B cell (primary cell): ENCODE measurements at regions not wholly inside any gene's neighbourhood (a gene's known extent, or its start where the extent isn't known, plus 50 kb on each side); places are given as distances from the start of the nearest gene placed in this dataset.

ENCODE experiments used
- ATAC-seq: fragments of 200-7000 bp; cut with Tn5 transposase; one replicate; pipeline ENCODE4 v1.10.0; 2021; ENCODE audit warnings: low read depth, mild to moderate bottlenecking, moderate number of reproducible peaks, moderate library complexity
- CTCF ChIA-PET: fragments of 350-600 bp; sonication (Branson Sonifier 250); formaldehyde crosslinking; loops from one replicate; lab custom pipeline; 2021; ENCODE audit warnings: antibody characterized with exemption, inconsistent platforms; lab: Charles Lee
- POLR2A ChIA-PET: fragments of 350-600 bp; sonication (Branson Sonifier 250); formaldehyde crosslinking; loops from one replicate; lab custom pipeline; 2021; ENCODE audit warnings: antibody characterized with exemption; lab: Charles Lee
- DNase-seq: peaks from one replicate; pipeline ENCODE4 v3.0.0; 2013
- H2AFZ ChIP-seq: 2 replicates; pipeline ENCODE4 v1.6.1; 2012; ENCODE audit warnings: mild to moderate bottlenecking, low read depth, low read length; ENCODE audit not compliant: insufficient read depth, poor library complexity, severe bottlenecking
- H3K27ac ChIP-seq, 2 donors: 1 replicate in 1 of 2; 2 replicates in 1 of 2; pipeline ENCODE4 v1.5.1; 2012 to 2013; ENCODE audit warnings: low read length in 2 of 2, mild to moderate bottlenecking in 2 of 2, moderate library complexity in 1 of 2
- H3K27me3 ChIP-seq, 4 experiments: fragments of 200-600 bp in 1 of 4; sonication (generic) in 1 of 4; replicated peaks in 1 of 4; 1 replicate in 2 of 4; 2 replicates in 2 of 4; pipeline versions ENCODE4 v1.6.1 to v1.7.0; 2013 to 2016; ENCODE audit warnings: low read length in 3 of 4, mild to moderate bottlenecking in 2 of 4, mixed read lengths in 1 of 4, moderate library complexity in 1 of 4; ENCODE audit not compliant: insufficient read depth in 4 of 4, control insufficient read depth in 3 of 4; ENCODE audit errors: control extremely low read depth in 1 of 4
- H3K36me3 ChIP-seq, 2 experiments: replicated peaks in 1 of 2; 1 replicate in 1 of 2; 2 replicates in 1 of 2; pipeline versions ENCODE4 v1.6.1 to v1.7.1; 2013; ENCODE audit warnings: low read length in 1 of 2; ENCODE audit not compliant: insufficient read depth in 2 of 2, control insufficient read depth in 1 of 2; ENCODE audit errors: control extremely low read depth in 1 of 2, extremely low read depth in 1 of 2
- H3K4me1 ChIP-seq, 2 donors: fragments of 200-600 bp in 1 of 2; sonication (generic) in 1 of 2; 1 replicate in 1 of 2; 2 replicates in 1 of 2; pipeline versions ENCODE4 v1.5.1 to v1.6.1; 2013 to 2017; ENCODE audit warnings: low read length in 2 of 2; ENCODE audit not compliant: control insufficient read depth in 2 of 2, insufficient read depth in 2 of 2
- H3K4me2 ChIP-seq: replicated peaks from 2 replicates; pipeline ENCODE3; 2012; ENCODE audit warnings: mild to moderate bottlenecking, low read depth, low read length; ENCODE audit not compliant: poor library complexity, severe bottlenecking
- H3K4me3 ChIP-seq, 5 experiments: fragments of 200-600 bp in 1 of 5; sonication (generic) in 1 of 5; 1 replicate in 3 of 5; 2 replicates in 2 of 5; pipeline versions ENCODE4 v1.5.1 to v1.7.0; 2011 to 2016; ENCODE audit warnings: low read length in 4 of 5, mild to moderate bottlenecking in 4 of 5, low read depth in 2 of 5, control low read depth in 1 of 5, moderate library complexity in 1 of 5; ENCODE audit not compliant: insufficient read depth in 1 of 5; ENCODE audit errors: control extremely low read depth in 1 of 5, extremely low read depth in 1 of 5
- H3K79me2 ChIP-seq: fragments of 200-600 bp; sonication (generic); one replicate; pipeline ENCODE4 v1.6.0; 2016; ENCODE audit warnings: low read length; ENCODE audit not compliant: control insufficient read depth, insufficient read depth
- H3K9ac ChIP-seq: fragments of 200-600 bp; sonication (generic); 2 replicates; pipeline ENCODE4 v1.6.1; 2017; ENCODE audit warnings: mild to moderate bottlenecking, low read length, moderate library complexity
- H3K9me3 ChIP-seq, 3 donors: one replicate each; pipeline versions ENCODE4 v1.6.1 to v1.7.1; 2013; ENCODE audit warnings: low read length in 2 of 3; ENCODE audit not compliant: control insufficient read depth in 2 of 3, insufficient read depth in 1 of 3; ENCODE audit errors: control extremely low read depth in 1 of 3
- H4K20me1 ChIP-seq: 2 replicates; pipeline ENCODE4 v1.6.0; 2012; ENCODE audit warnings: mild to moderate bottlenecking, low read length; ENCODE audit not compliant: insufficient read depth, control insufficient read depth, poor library complexity, severe bottlenecking
- H3K27ac Mint-ChIP-seq: one replicate; pipeline ENCODE4 v1.8.0; 2021; ENCODE audit warnings: mixed read lengths
- H3K27me3 Mint-ChIP-seq: one replicate; pipeline ENCODE4 v1.8.0; 2021; ENCODE audit warnings: mixed read lengths
- H3K4me1 Mint-ChIP-seq: one replicate; pipeline ENCODE4 v1.8.0; 2021; ENCODE audit warnings: mixed read lengths
- H3K4me3 Mint-ChIP-seq: one replicate; pipeline ENCODE4 v1.8.0; 2021; ENCODE audit warnings: mixed read lengths
- H3K9me3 Mint-ChIP-seq: one replicate; pipeline ENCODE4 v1.8.0; 2022; ENCODE audit warnings: mixed read lengths; ENCODE audit not compliant: insufficient read depth
- EZH2 ChIP-seq: IDR thresholded peaks from 2 replicates; pipeline ENCODE4 v1.6.1; 2012; ENCODE audit warnings: borderline replicate concordance, low read depth, mild to moderate bottlenecking, moderate library complexity, low read length; ENCODE audit not compliant: insufficient read depth, poor library complexity, severe bottlenecking
- WGBS: methylation state at CpG from one replicate; pipeline ENCODE4 v1.1.5; 2013; ENCODE audit warnings: missing lambda C conversion rate; ENCODE audit not compliant: insufficient coverage; 5-methylcytosine and 5-hydroxymethylcytosine counted together
- intact Hi-C: fragments of 100-400 bp; cut with micrococcal nuclease; formaldehyde crosslinking; loops from one replicate; pipeline ENCODE4 v1.10.0; 2022
- TF ChIP-seq, protein P1 (sequence below): fragments of 200-600 bp; IDR thresholded peaks from one replicate; pipeline ENCODE4 v1.8.0; 2022; ENCODE audit warnings: antibody characterized with exemption, mild to moderate bottlenecking

DNA sequence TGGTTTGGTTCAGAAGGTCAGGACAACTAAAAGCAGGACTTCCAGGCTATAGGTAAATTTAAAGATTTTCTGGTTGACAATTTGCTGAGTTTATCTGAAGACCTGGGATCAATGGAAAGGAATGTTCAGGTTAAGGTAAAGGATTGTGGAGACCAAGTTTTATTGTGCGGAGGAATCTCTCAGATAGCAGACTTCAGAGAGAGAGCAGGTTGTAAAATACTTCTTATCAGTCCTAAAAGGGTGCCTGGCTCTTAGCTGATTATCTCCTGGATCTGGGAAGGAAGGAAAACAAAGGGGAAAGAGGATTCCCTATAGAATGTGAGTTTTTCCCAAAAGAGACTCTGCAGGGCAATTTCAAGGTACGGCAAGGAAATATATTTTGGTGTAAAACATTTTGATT lies 851.5 kb downstream of the DACH1 start:
- ChIA-PET CTCF (no interaction called here), POLR2A (no interaction called here)
- no peak overlapping the region for H3K4me3 ChIP-seq
- H3K4me2 ChIP-seq, result no peak overlapping the region
- H3K4me1 ChIP-seq, result no peaks in the 10 kb centered on the region
- H3K9ac ChIP-seq, result no peak overlapping the region
- no peaks in the 10 kb centered on the region for H4K20me1 ChIP-seq
- no CpG with 5 or more reads among the region's 2 CpGs for WGBS
- intact Hi-C loops, result no loop called here
- no peak overlapping the region for H3K27ac Mint-ChIP-seq
- peaks cover 0 to 1% (median 0%) of the 10 kb centered on the region in 3 donors for H3K9me3 ChIP-seq
- H3K4me1 Mint-ChIP-seq, result no peaks in the 10 kb centered on the region
- H3K79me2 ChIP-seq, result no peaks in the 10 kb centered on the region
- H3K9me3 Mint-ChIP-seq, result no peaks in the 10 kb centered on the region
- H2AFZ ChIP-seq, result no peak overlapping the region
- H3K27me3 ChIP-seq, result no peaks in the 10 kb centered on the region
- H3K27ac ChIP-seq, result no peak overlapping the region
- DNase-seq, result no peak
- no peak for ATAC-seq
- H3K27me3 Mint-ChIP-seq, result no peaks in the 10 kb centered on the region
- no peak overlapping the region for H3K4me3 Mint-ChIP-seq
- TF ChIP-seq EZH2, result no peak
- TF ChIP-seq, protein P1, sequence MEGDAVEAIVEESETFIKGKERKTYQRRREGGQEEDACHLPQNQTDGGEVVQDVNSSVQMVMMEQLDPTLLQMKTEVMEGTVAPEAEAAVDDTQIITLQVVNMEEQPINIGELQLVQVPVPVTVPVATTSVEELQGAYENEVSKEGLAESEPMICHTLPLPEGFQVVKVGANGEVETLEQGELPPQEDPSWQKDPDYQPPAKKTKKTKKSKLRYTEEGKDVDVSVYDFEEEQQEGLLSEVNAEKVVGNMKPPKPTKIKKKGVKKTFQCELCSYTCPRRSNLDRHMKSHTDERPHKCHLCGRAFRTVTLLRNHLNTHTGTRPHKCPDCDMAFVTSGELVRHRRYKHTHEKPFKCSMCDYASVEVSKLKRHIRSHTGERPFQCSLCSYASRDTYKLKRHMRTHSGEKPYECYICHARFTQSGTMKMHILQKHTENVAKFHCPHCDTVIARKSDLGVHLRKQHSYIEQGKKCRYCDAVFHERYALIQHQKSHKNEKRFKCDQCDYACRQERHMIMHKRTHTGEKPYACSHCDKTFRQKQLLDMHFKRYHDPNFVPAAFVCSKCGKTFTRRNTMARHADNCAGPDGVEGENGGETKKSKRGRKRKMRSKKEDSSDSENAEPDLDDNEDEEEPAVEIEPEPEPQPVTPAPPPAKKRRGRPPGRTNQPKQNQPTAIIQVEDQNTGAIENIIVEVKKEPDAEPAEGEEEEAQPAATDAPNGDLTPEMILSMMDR, result no peak
- H3K36me3 ChIP-seq, result no peaks in the 10 kb centered on the region

DNA sequence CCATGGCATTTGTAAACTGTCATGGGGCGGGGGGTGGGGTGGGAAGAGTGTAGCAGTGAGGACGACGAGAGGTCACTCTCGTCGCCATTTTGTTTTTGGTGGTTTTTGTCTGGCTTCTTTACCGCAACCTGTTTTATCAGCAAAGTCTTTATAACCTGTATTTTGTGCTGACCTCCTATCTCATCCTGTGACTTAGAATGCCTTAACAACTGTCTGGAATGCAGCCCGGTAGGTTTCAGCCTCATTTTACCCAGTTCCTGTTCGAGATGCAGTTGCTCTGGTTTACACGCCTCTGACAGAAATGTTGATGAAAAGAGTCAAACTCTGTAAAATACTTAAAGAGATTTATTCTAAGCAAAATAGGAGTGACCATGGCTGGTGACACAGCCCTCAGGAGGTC lies 852.0 kb downstream of the DACH1 start:
- Histone ChIP-seq H3K4me3 (no peak overlapping the region), H3K27ac (no peak overlapping the region), H3K36me3 (no peaks in the 10 kb centered on the region), H3K4me1 (no peaks in the 10 kb centered on the region), H2AFZ (no peak overlapping the region), H3K9ac (no peak overlapping the region), H3K4me2 (no peak overlapping the region), H4K20me1 (no peaks in the 10 kb centered on the region), H3K9me3 (peaks cover 0 to 1% (median 0%) of the 10 kb centered on the region in 3 donors), H3K79me2 (no peaks in the 10 kb centered on the region), H3K27me3 (no peaks in the 10 kb centered on the region)
- DNase-seq (no peak), ATAC-seq (no peak)
- TF ChIP-seq EZH2, result no peak
- TF ChIP-seq, protein P1, result no peak
- intact Hi-C loops, result no loop called here
- Mint-ChIP-seq H3K4me3 (no peak overlapping the region), H3K4me1 (no peaks in the 10 kb centered on the region), H3K9me3 (no peaks in the 10 kb centered on the region), H3K27ac (no peak overlapping the region), H3K27me3 (no peaks in the 10 kb centered on the region)
- ChIA-PET POLR2A (no interaction called here), CTCF (no interaction called here)
- 76% methylated on average over 4 of the region's 9 CpGs for WGBS
